ENCODE measurements at regions not wholly inside any gene's neighbourhood (a gene's known extent, or its start where the extent isn't known, plus 50 kb on each side); places are given as distances from the start of the nearest gene placed in this dataset.

- ATAC-seq (no peak), FAIRE-seq (no peak), DNase-seq (ENCODE audit: extremely low read depth in 1 of 4, low spot score in 3 of 4) (no peak)
- ChIA-PET POLR2A (no interaction called here), CTCF (ENCODE audit: low intra/inter-chr PET ratio) (no interaction called here)
- no peaks in the 10 kb centered on the region for H3K79me2 ChIP-seq (ENCODE audit: control insufficient read depth, insufficient read depth, low read length)
- no TSS peak for BruUV-seq (replicated peaks)
- 0% methylated on average over 1 of the region's 1 CpG for WGBS (ENCODE audit: insufficient coverage, low coverage, missing lambda C conversion rate)
- no peak overlapping the region for H3K9ac ChIP-seq (ENCODE audit: insufficient read depth in 1 of 2, low read depth in 2 of 2, low read length in 2 of 2)
- in situ Hi-C loops (cut with MboI), result no loop called here
- H3K9me3 ChIP-seq (replicated peaks; ENCODE audit: control insufficient read depth, insufficient read depth, low read depth, low read length), result no peaks in the 10 kb centered on the region
- no peak overlapping the region for H3K4me2 ChIP-seq (ENCODE audit: insufficient read depth, low read length)
- no peaks in the 10 kb centered on the region for H3K27me3 ChIP-seq (ENCODE audit: control insufficient read depth in 2 of 2, insufficient read depth in 2 of 2, low read length in 2 of 2)
- H2AFZ ChIP-seq (ENCODE audit: low read depth, low read length), result no peak overlapping the region
- H3K4me3 ChIP-seq, result no peak overlapping the region
- intact Hi-C loops (cut with micrococcal nuclease), result no loop called here
- no peaks in the 10 kb centered on the region for H3K9me1 ChIP-seq (ENCODE audit: control insufficient read depth, insufficient read depth, low read length)
- H3K27ac ChIP-seq (ENCODE audit: extremely low read depth, low read depth, low read length), result no peak overlapping the region
- no peaks in the 10 kb centered on the region for H3K36me3 ChIP-seq (ENCODE audit: control insufficient read depth, insufficient read depth, low read length)
- no peaks in the 10 kb centered on the region for H4K20me1 ChIP-seq (replicated peaks; ENCODE audit: control insufficient read depth, insufficient read depth, low read length)
- no peaks in the 10 kb centered on the region for H3K4me1 ChIP-seq (replicated peaks in 1 of 2; ENCODE audit: control insufficient read depth in 2 of 2, insufficient read depth in 2 of 2, low read length in 2 of 2)
- no peak for TF ChIP-seq KAT8 (IDR thresholded peaks at IDR 0.05; ENCODE audit: low read depth)
- TF ChIP-seq ZNF592 (IDR thresholded peaks at IDR 0.05), result no peak
- no peak for TF ChIP-seq EZH2 (IDR thresholded peaks at IDR 0.05; ENCODE audit: borderline replicate concordance, low read depth, low read length)
- TF ChIP-seq HMGN3 (IDR thresholded peaks at IDR 0.05; ENCODE audit: borderline replicate concordance, extremely low read depth, insufficient read length, low read depth, low read length), result no peak
- no peak for TF ChIP-seq HMG20B (CRISPR knock-in tag; IDR thresholded peaks at IDR 0.05)
- no peak for TF ChIP-seq NR2F6 (CRISPR knock-in tag; IDR thresholded peaks at IDR 0.05)
- no peak for TF ChIP-seq ZNF318 (IDR thresholded peaks at IDR 0.05; ENCODE audit: borderline replicate concordance in 1 of 2, low read depth in 1 of 2)
- no peak for TF ChIP-seq POLR2H (tag; IDR thresholded peaks at IDR 0.05; ENCODE audit: low read depth)
- no peak for TF ChIP-seq ZNF551 (CRISPR knock-in tag; IDR thresholded peaks at IDR 0.05)
- TF ChIP-seq ZBTB8A (IDR thresholded peaks at IDR 0.05; ENCODE audit: partially characterized antibody), result no peak
- no peak for TF ChIP-seq ZNF263 (CRISPR knock-in tag; IDR thresholded peaks at IDR 0.05; ENCODE audit: borderline replicate concordance)
Measured at GRCh38 chrX:15013461-15013860, 140.2 kb downstream of the MOSPD2 start.

Measured in K562 (cell line).